H1 (cell line): ENCODE measurements at regions not wholly inside any gene's neighbourhood (a gene's known extent, or its start where the extent isn't known, plus 50 kb on each side); places are given as distances from the start of the nearest gene placed in this dataset.
A peak's percentile ranks its signal among the peaks of the same experiment; 100 is the strongest.

ENCODE experiments used
- CTCF ChIA-PET: fragments of 300-600 bp; sonication (Branson Sonifier 250); formaldehyde crosslinking; loops from one replicate; lab custom pipeline; 2021; ENCODE audit not compliant: partially characterized antibody; lab: Charles Lee
- POLR2A ChIA-PET: fragments of 300-600 bp; sonication (Branson Sonifier 250); formaldehyde crosslinking; loops from one replicate; lab custom pipeline; 2021; ENCODE audit warnings: inconsistent platforms; ENCODE audit not compliant: partially characterized antibody; lab: Charles Lee
- DNase-seq, 2 experiments: peaks; one replicate each; pipeline versions ENCODE4 v3.0.0 to v3.0.0-alpha.2; 2010 to 2022; ENCODE audit warnings: low spot score in 2 of 2, low read depth in 1 of 2, mixed read lengths in 1 of 2
- FAIRE-seq: peaks from 2 replicates; lab custom pipeline; 2011; peaks lifted over from hg19 to GRCh38; lab: Jason Lieb, UNC
- H2AFZ ChIP-seq: 2 replicates; pipeline ENCODE4 v1.8.1; 2012; ENCODE audit warnings: low read length, inconsistent platforms
- H2AK5ac ChIP-seq: 2 replicates; pipeline ENCODE4 v1.6.1; 2013; ENCODE audit warnings: low read depth, low read length
- H2BK120ac ChIP-seq: replicated peaks from 2 replicates; pipeline ENCODE3; 2013; ENCODE audit warnings: low read depth, low read length, inconsistent platforms
- H2BK12ac ChIP-seq: 2 replicates; pipeline ENCODE4 v1.6.1; 2013; ENCODE audit warnings: low read depth, low read length
- H2BK15ac ChIP-seq: 2 replicates; pipeline ENCODE4 v1.6.1; 2013; ENCODE audit warnings: low read length
- H2BK20ac ChIP-seq: 2 replicates; pipeline ENCODE4 v1.6.1; 2013; ENCODE audit warnings: low read length
- H2BK5ac ChIP-seq: 2 replicates; pipeline ENCODE4 v1.6.1; 2013; ENCODE audit warnings: low read depth, low read length
- H3K14ac ChIP-seq: 2 replicates; pipeline ENCODE4 v1.6.1; 2013; ENCODE audit warnings: inconsistent platforms; ENCODE audit not compliant: insufficient read length
- H3K18ac ChIP-seq: 2 replicates; pipeline ENCODE4 v1.6.1; 2013; ENCODE audit warnings: low read length; ENCODE audit errors: extremely low read depth
- H3K23ac ChIP-seq: 2 replicates; pipeline ENCODE4 v1.6.1; 2013; ENCODE audit warnings: inconsistent platforms; ENCODE audit not compliant: insufficient read length
- H3K23me2 ChIP-seq: 2 replicates; pipeline ENCODE4 v1.6.1; 2013; ENCODE audit warnings: low read depth, low read length
- H3K27ac ChIP-seq: 2 replicates; pipeline ENCODE4 v1.6.1; 2011; ENCODE audit warnings: low read depth, low read length, inconsistent platforms
- H3K27me3 ChIP-seq, 4 experiments: replicated peaks in 1 of 4; 1 replicate in 1 of 4; 2 replicates in 3 of 4; pipeline versions ENCODE4 v1.6.1 to v1.8.1; 2011 to 2013; ENCODE audit warnings: low read length in 3 of 4, mild to moderate bottlenecking in 3 of 4, inconsistent platforms in 2 of 4, mixed read lengths in 2 of 4, moderate library complexity in 1 of 4; ENCODE audit not compliant: control insufficient read depth in 3 of 4, insufficient read depth in 3 of 4; ENCODE audit errors: extremely low read depth in 1 of 4
- H3K36me3 ChIP-seq, 4 experiments: 2 replicates each; pipeline versions ENCODE4 v1.6.1 to v1.8.1; 2011 to 2013; ENCODE audit warnings: mild to moderate bottlenecking in 4 of 4, low read length in 3 of 4, moderate library complexity in 2 of 4, control low read depth in 1 of 4, inconsistent platforms in 1 of 4; ENCODE audit not compliant: insufficient read depth in 4 of 4, control insufficient read depth in 2 of 4
- H3K4ac ChIP-seq: replicated peaks from 2 replicates; pipeline ENCODE3; 2013; ENCODE audit warnings: low read length, low read depth, mixed read lengths, inconsistent platforms; ENCODE audit not compliant: insufficient read length
- H3K4me1 ChIP-seq, 4 experiments: replicated peaks in 1 of 4; 1 replicate in 1 of 4; 2 replicates in 3 of 4; pipeline versions ENCODE4 v1.6.1 to v1.8.1; 2011 to 2013; ENCODE audit warnings: low read length in 3 of 4, inconsistent platforms in 2 of 4, mixed read lengths in 1 of 4; ENCODE audit not compliant: insufficient read depth in 4 of 4, control insufficient read depth in 3 of 4
- H3K4me2 ChIP-seq, 2 experiments: 2 replicates each; pipeline versions ENCODE4 v1.6.1 to v1.8.1; 2011 to 2013; ENCODE audit warnings: low read depth in 2 of 2, low read length in 2 of 2, control low read depth in 1 of 2, inconsistent platforms in 1 of 2, mild to moderate bottlenecking in 1 of 2; ENCODE audit not compliant: insufficient read depth in 1 of 2
- H3K4me3 ChIP-seq, 4 experiments: fragments of 200-600, 300-600 bp in 1 of 4; sonication (generic), shearing (Covaris generic), sonication (Bioruptor Twin) in 1 of 4; 2 replicates each; pipeline versions ENCODE4 v1.5.1 to v1.8.1; 2011 to 2016; ENCODE audit warnings: low read length in 4 of 4, low read depth in 3 of 4, control low read depth in 2 of 4, inconsistent platforms in 2 of 4, mild to moderate bottlenecking in 2 of 4, mixed read lengths in 1 of 4, moderate library complexity in 1 of 4; ENCODE audit not compliant: insufficient read depth in 2 of 4; ENCODE audit errors: extremely low read depth in 1 of 4
- H3K56ac ChIP-seq: replicated peaks from 2 replicates; pipeline ENCODE3; 2013; ENCODE audit warnings: low read depth, mild to moderate bottlenecking, mixed read lengths, low read length, inconsistent platforms; ENCODE audit not compliant: insufficient read length
- H3K79me1 ChIP-seq: 2 replicates; pipeline ENCODE4 v1.6.1; 2013; ENCODE audit warnings: low read depth, low read length, control low read depth
- H3K79me2 ChIP-seq, 2 experiments: 2 replicates each; pipeline versions ENCODE4 v1.6.1 to v1.8.1; 2012 to 2013; ENCODE audit warnings: low read length in 2 of 2, mild to moderate bottlenecking in 2 of 2, inconsistent platforms in 1 of 2; ENCODE audit not compliant: insufficient read depth in 2 of 2, control insufficient read depth in 1 of 2
- H3K9ac ChIP-seq, 4 experiments: replicated peaks in 1 of 4; 1 replicate in 1 of 4; 2 replicates in 3 of 4; pipeline versions ENCODE4 v1.6.1 to v1.8.1; 2011 to 2013; ENCODE audit warnings: low read depth in 3 of 4, low read length in 3 of 4, control low read depth in 2 of 4, mild to moderate bottlenecking in 2 of 4, moderate library complexity in 2 of 4, inconsistent platforms in 1 of 4; ENCODE audit errors: extremely low read depth in 1 of 4
- H3K9me3 ChIP-seq, 2 experiments: 2 replicates each; pipeline versions ENCODE4 v1.6.1 to v1.8.1; 2012 to 2013; ENCODE audit warnings: mild to moderate bottlenecking in 2 of 2, moderate library complexity in 2 of 2, control low read depth in 1 of 2, inconsistent platforms in 1 of 2, low read depth in 1 of 2, low read length in 1 of 2, mixed read lengths in 1 of 2; ENCODE audit not compliant: insufficient read depth in 2 of 2
- H4K20me1 ChIP-seq, 2 experiments: replicated peaks in 1 of 2; 2 replicates each; pipeline versions ENCODE3 to v1.8.1; 2011 to 2013; ENCODE audit warnings: inconsistent platforms in 2 of 2, low read length in 2 of 2, mild to moderate bottlenecking in 1 of 2; ENCODE audit not compliant: insufficient read depth in 2 of 2, control insufficient read depth in 1 of 2
- H4K5ac ChIP-seq: 2 replicates; pipeline ENCODE4 v1.6.1; 2013; ENCODE audit warnings: low read length, low read depth, mixed read lengths, inconsistent platforms; ENCODE audit not compliant: insufficient read length
- H4K8ac ChIP-seq: 2 replicates; pipeline ENCODE4 v1.8.0; 2013; ENCODE audit warnings: mild to moderate bottlenecking, moderate library complexity, low read length, inconsistent platforms; ENCODE audit not compliant: insufficient read depth; ENCODE audit errors: extremely low read depth
- H4K91ac ChIP-seq: replicated peaks from 2 replicates; pipeline ENCODE3; 2013; ENCODE audit warnings: low read length, mixed read lengths, inconsistent platforms; ENCODE audit not compliant: insufficient read length
- RNF2 ChIP-seq: fragments of 200-900, 300-1000 bp; sonication (generic); IDR thresholded peaks from 2 replicates; pipeline ENCODE4 v1.7.1; 2016; ENCODE audit warnings: borderline replicate concordance, low read depth, mild to moderate bottlenecking, antibody characterized with exemption, low read length; ENCODE audit not compliant: poor library complexity, severe bottlenecking; ENCODE audit errors: missing control alignments
- WGBS, 2 experiments: shearing (Covaris generic) in 1 of 2; methylation state at CpG; one replicate each; pipeline versions ENCODE4 v1.1.6 to v1.1.7; 2013 to 2015; ENCODE audit warnings: low lambda C conversion rate in 2 of 2, mixed read lengths in 2 of 2, inconsistent platforms in 1 of 2, low coverage in 1 of 2, missing lambda C conversion rate in 1 of 2; ENCODE audit not compliant: insufficient replicate concordance in 2 of 2, insufficient coverage in 1 of 2, insufficient read length in 1 of 2; ENCODE audit errors: extremely low coverage in 1 of 2, missing lambda C conversion rate in 1 of 2; 5-methylcytosine and 5-hydroxymethylcytosine counted together
- TF ChIP-seq, protein P1 (sequence below): IDR thresholded peaks from 2 replicates; pipeline ENCODE4 v1.6.1; 2012; ENCODE audit warnings: inconsistent platforms

DNA sequence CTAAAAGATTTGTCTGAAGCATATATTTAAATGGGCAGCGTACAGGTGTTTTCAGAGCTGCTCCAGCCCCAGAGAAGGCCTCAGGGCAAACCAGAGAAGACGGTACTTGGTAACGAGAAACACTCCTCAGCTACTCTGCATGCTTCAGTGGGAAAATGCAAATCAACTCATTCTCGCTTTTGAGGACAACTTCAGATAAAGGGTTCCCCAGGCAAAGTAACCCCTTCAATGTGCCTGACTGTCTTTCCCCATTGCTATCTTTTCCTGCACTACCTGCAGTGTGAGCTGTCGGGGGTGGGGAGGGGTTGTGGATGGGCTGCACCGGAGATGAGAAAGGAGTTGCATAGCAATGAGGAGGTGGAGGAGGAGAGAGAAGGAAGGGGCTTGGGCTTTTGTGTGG is 339.7 kb upstream of the CLINT1 start:
- Histone ChIP-seq H3K18ac (no peak overlapping the region), H2BK20ac (no peak overlapping the region), H3K4ac (no peak overlapping the region), H3K27ac (no peak overlapping the region), H2BK120ac (no peak overlapping the region), H4K91ac (no peak overlapping the region), H3K27me3 (no peaks in the 10 kb centered on the region), H3K56ac (no peak overlapping the region), H3K23me2 (no peaks in the 10 kb centered on the region; the same call in 1 of the 2 replicates), H3K4me3 (no peak overlapping the region), H3K23ac (no peak overlapping the region), H3K79me1 (no peaks in the 10 kb centered on the region), H2AFZ (no peak overlapping the region), H3K36me3 (no peaks in the 10 kb centered on the region), H2BK12ac (no peak overlapping the region), H3K9ac (no peak overlapping the region), H3K14ac (no peak overlapping the region), H2BK5ac (no peak overlapping the region), H2AK5ac (no peak overlapping the region), H3K4me1 (peaks cover 0 to 3% (median 1%) of the 10 kb centered on the region in 4 experiments; a peak in 2 of 7 replicates), H4K8ac (no peak overlapping the region), H3K4me2 (no peak overlapping the region), H2BK15ac (no peak overlapping the region), H3K79me2 (no peaks in the 10 kb centered on the region), H4K20me1 (no peaks in the 10 kb centered on the region), H4K5ac (no peak overlapping the region), H3K9me3 (no peaks in the 10 kb centered on the region)
- no peak for TF ChIP-seq RNF2
- TF ChIP-seq, protein P1, sequence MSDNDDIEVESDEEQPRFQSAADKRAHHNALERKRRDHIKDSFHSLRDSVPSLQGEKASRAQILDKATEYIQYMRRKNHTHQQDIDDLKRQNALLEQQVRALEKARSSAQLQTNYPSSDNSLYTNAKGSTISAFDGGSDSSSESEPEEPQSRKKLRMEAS, result 0 out of 2 replicates have a peak, but pooled peaks have one; percentile 13
- WGBS, 2 experiments, result 85% methylated on average over 6 of the region's 6 CpGs; no CpG with 5 or more reads in 1 of the 2 experiments
- POLR2A ChIA-PET, result no interaction called here
- DNase-seq (no peak), FAIRE-seq (peak; percentile 65)
- CTCF ChIA-PET, result interaction anchor here (1.3 kb wide), 1 partner anchor 27 kb away, joined by 3 read pairs; no protein-coding TSS in a partner anchor
